HCT116 (cell line): ENCODE measurements at regions not wholly inside any gene's neighbourhood (a gene's known extent, or its start where the extent isn't known, plus 50 kb on each side); places are given as distances from the start of the nearest gene placed in this dataset.

Experiments
- ATAC-seq: fragments of 200-7000 bp; cut with Tn5 transposase; 2 replicates; pipeline ENCODE4 v1.9.1; 2020; ENCODE audit warnings: mild to moderate bottlenecking, moderate library complexity
- BruUV-seq: library from RNA; stranded (reverse); fragments of 400-500 nt; replicated peaks from 2 replicates; lab custom pipeline; 2021; lab: Mats Ljungman, UMichigan
- CTCF ChIA-PET: fragments of 300-600 bp; sonication (Branson Sonifier 250); formaldehyde crosslinking; loops from one replicate; lab custom pipeline; 2021; ENCODE audit warnings: antibody characterized with exemption; lab: Charles Lee
- POLR2A ChIA-PET: fragments of 300-600, 350-600 bp; sonication (Branson Sonifier 250); formaldehyde crosslinking; loops from one replicate; lab custom pipeline; 2021; ENCODE audit warnings: antibody characterized with exemption; lab: Charles Lee
- RAD21 ChIA-PET, 2 experiments: fragments of 300-600 bp; sonication (Branson Sonifier 250); formaldehyde crosslinking; loops; one replicate each; lab custom pipeline; 2023; ENCODE audit warnings: low total read pairs in 2 of 2; ENCODE audit not compliant: uncharacterized antibody in 2 of 2, unreplicated experiment in 2 of 2, low non-redundant PET in 1 of 2; lab: Charles Lee
- DNase-seq: peaks from one replicate; pipeline ENCODE4 v3.0.0-alpha.2; 2010; ENCODE audit warnings: low read depth, low spot score
- H2AFZ ChIP-seq: fragments of 200-600 bp; shearing (Covaris generic), sonication (generic); 2 replicates; pipeline ENCODE4 v1.6.1; 2017; ENCODE audit warnings: low read depth, mixed run types, mixed read lengths, antibody characterized with exemption, low read length; ENCODE audit not compliant: poor library complexity, severe bottlenecking
- H3K27ac ChIP-seq: 2 replicates; pipeline ENCODE4 v1.5.1; 2012; ENCODE audit warnings: low read depth, low read length
- H3K27me3 ChIP-seq: fragments of 200-600 bp; sonication (generic); 2 replicates; pipeline ENCODE4 v1.6.1; 2016; ENCODE audit warnings: mixed run types, low read length, mixed read lengths; ENCODE audit not compliant: insufficient read depth
- H3K36me3 ChIP-seq, 2 experiments: fragments of 200-500 bp in 1 of 2; fragments of 200-600 bp in 1 of 2; sonication (Bioruptor generic) in 1 of 2; sonication (generic) in 1 of 2; 2 replicates each; pipeline versions ENCODE4 v1.5.1 to v1.6.1; 2014 to 2016; ENCODE audit warnings: low read length in 2 of 2, inconsistent platforms in 1 of 2, mixed read lengths in 1 of 2, mixed run types in 1 of 2; ENCODE audit not compliant: insufficient read depth in 2 of 2, control insufficient read depth in 1 of 2
- H3K4me1 ChIP-seq, 2 experiments: fragments of 200-600 bp in 1 of 2; sonication (generic) in 1 of 2; 2 replicates each; pipeline versions ENCODE4 v1.5.1 to v1.6.1; 2012 to 2017; ENCODE audit warnings: low read length in 2 of 2, inconsistent platforms in 1 of 2, mild to moderate bottlenecking in 1 of 2, mixed read lengths in 1 of 2, mixed run types in 1 of 2, moderate library complexity in 1 of 2; ENCODE audit not compliant: insufficient read depth in 2 of 2, control insufficient read depth in 1 of 2
- H3K4me2 ChIP-seq: fragments of 200-600 bp; sonication (generic); 2 replicates; pipeline ENCODE4 v1.6.1; 2017; ENCODE audit warnings: mixed run types, low read length, mixed read lengths
- H3K4me3 ChIP-seq, 2 experiments: fragments of 200-600 bp in 1 of 2; sonication (generic) in 1 of 2; replicated peaks in 1 of 2; 2 replicates each; pipeline ENCODE4 v1.5.1; 2011 to 2016; ENCODE audit warnings: low read length in 2 of 2, control low read depth in 1 of 2, low read depth in 1 of 2, mild to moderate bottlenecking in 1 of 2, mixed read lengths in 1 of 2, mixed run types in 1 of 2
- H3K79me2 ChIP-seq: fragments of 200-600 bp; sonication (generic); 2 replicates; pipeline ENCODE4 v1.6.1; 2017; ENCODE audit warnings: mild to moderate bottlenecking, mixed run types, low read length, moderate library complexity, mixed read lengths; ENCODE audit not compliant: insufficient read depth
- H3K9ac ChIP-seq: fragments of 200-600 bp; sonication (generic); 2 replicates; pipeline ENCODE4 v1.6.1; 2016; ENCODE audit warnings: low read length, mixed read lengths
- H3K9me2 ChIP-seq: fragments of 200-600 bp; sonication (generic), shearing (Covaris generic); 2 replicates; pipeline ENCODE4 v1.6.1; 2017; ENCODE audit warnings: mixed run types, mild to moderate bottlenecking, moderate library complexity; ENCODE audit not compliant: insufficient read depth
- H3K9me3 ChIP-seq, 2 experiments: fragments of 200-500 bp in 1 of 2; fragments of 200-600 bp in 1 of 2; sonication (Bioruptor generic) in 1 of 2; sonication (generic) in 1 of 2; 2 replicates each; pipeline ENCODE4 v1.6.1; 2014 to 2017; ENCODE audit warnings: low read length in 2 of 2, mixed read lengths in 2 of 2, inconsistent platforms in 1 of 2, low read depth in 1 of 2, mild to moderate bottlenecking in 1 of 2, mixed run types in 1 of 2, moderate library complexity in 1 of 2; ENCODE audit not compliant: control insufficient read depth in 1 of 2, insufficient read depth in 1 of 2
- H4K20me1 ChIP-seq: fragments of 200-600 bp; sonication (generic), shearing (Covaris generic); 2 replicates; pipeline ENCODE4 v1.6.1; 2017; ENCODE audit warnings: mixed run types, mild to moderate bottlenecking, moderate library complexity; ENCODE audit not compliant: insufficient read depth
- ATF3 ChIP-seq: IDR thresholded peaks from 2 replicates; pipeline ENCODE4 v1.6.1; 2012
- CBX3 ChIP-seq: IDR thresholded peaks from 2 replicates; pipeline ENCODE4 v1.6.1; 2012; ENCODE audit warnings: low read depth
- EGR1 ChIP-seq: IDR thresholded peaks from 2 replicates; pipeline ENCODE4 v1.6.1; 2012; ENCODE audit warnings: low read depth
- ELF1 ChIP-seq: IDR thresholded peaks from 2 replicates; pipeline ENCODE4 v1.6.1; 2012; ENCODE audit warnings: low read depth, borderline replicate concordance
- EZH2phosphoT487 ChIP-seq: fragments of 200-600 bp; IDR thresholded peaks from 2 replicates; pipeline ENCODE4 v1.6.1; 2018; ENCODE audit warnings: antibody characterized with exemption, borderline replicate concordance
- JUND ChIP-seq: IDR thresholded peaks from 2 replicates; pipeline ENCODE4 v1.6.1; 2012
- MAX ChIP-seq: IDR thresholded peaks from 2 replicates; pipeline ENCODE4 v1.6.1; 2012
- POLR2A ChIP-seq: IDR thresholded peaks from 2 replicates; pipeline ENCODE4 v1.7.0; 2011; ENCODE audit warnings: borderline replicate concordance; ENCODE audit not compliant: insufficient read depth, insufficient read length; ENCODE audit errors: extremely low read depth
- REST ChIP-seq: IDR thresholded peaks from 2 replicates; pipeline ENCODE4 v1.6.1; 2012; ENCODE audit warnings: low read depth
- SIN3A ChIP-seq: IDR thresholded peaks from 2 replicates; pipeline ENCODE4 v1.6.1; 2012; ENCODE audit warnings: low read depth
- SP1 ChIP-seq: IDR thresholded peaks from 2 replicates; pipeline ENCODE4 v1.6.1; 2012; ENCODE audit warnings: low read depth
- SRF ChIP-seq: IDR thresholded peaks from 2 replicates; pipeline ENCODE4 v1.6.1; 2012; ENCODE audit warnings: low read depth
- TCF7L2 ChIP-seq: IDR thresholded peaks from 2 replicates; pipeline ENCODE4 v1.7.0; 2011; ENCODE audit warnings: borderline replicate concordance, inconsistent platforms; ENCODE audit not compliant: insufficient read depth, insufficient read length; ENCODE audit errors: extremely low read depth
- ZBTB33 ChIP-seq: IDR thresholded peaks from 2 replicates; pipeline ENCODE4 v1.6.1; 2011; ENCODE audit warnings: mild to moderate bottlenecking, low read length, moderate library complexity; ENCODE audit not compliant: insufficient replicate concordance; ENCODE audit errors: extremely low read depth
- intact Hi-C: fragments of 100-400 bp; cut with micrococcal nuclease; formaldehyde crosslinking; loops from 2 replicates; pipeline ENCODE4 v1.10.0; 2022

- DNase-seq, result no peak
- intact Hi-C loops, result no loop called here
- BruUV-seq, result no TSS peak
- ChIA-PET CTCF (no interaction called here), RAD21 (no interaction called here), POLR2A (no interaction called here)
- Histone ChIP-seq H3K9me3 (peaks cover 3 to 7% of the 10 kb centered on the region in 2 experiments; a peak in 3 of 4 replicates), H3K79me2 (no peaks in the 10 kb centered on the region), H3K4me2 (no peak overlapping the region), H3K4me1 (no peaks in the 10 kb centered on the region), H3K36me3 (no peaks in the 10 kb centered on the region), H3K27me3 (no peaks in the 10 kb centered on the region), H3K9ac (no peak overlapping the region), H2AFZ (no peak overlapping the region), H4K20me1 (no peaks in the 10 kb centered on the region), H3K9me2 (no peaks in the 10 kb centered on the region), H3K4me3 (no peak overlapping the region), H3K27ac (no peak overlapping the region)
- TF ChIP-seq CBX3 (no peak), POLR2A (no peak), ZBTB33 (no peak), EZH2phosphoT487 (no peak), ATF3 (no peak), TCF7L2 (no peak)
- ATAC-seq, result no peak
These were observed 351.8 kb upstream of the GNPDA2 start for GRCh38 chr4:45078201-45078600.

- no peaks in the 10 kb centered on the region for H3K4me1 ChIP-seq
- ChIA-PET CTCF (no interaction called here), POLR2A (no interaction called here), RAD21 (no interaction called here)
- peaks cover 6 to 10% of the 10 kb centered on the region in 2 experiments; a peak in 3 of 4 replicates for H3K9me3 ChIP-seq
- H3K4me3 ChIP-seq, result no peak overlapping the region
- no peaks in the 10 kb centered on the region for H4K20me1 ChIP-seq
- H3K36me3 ChIP-seq, result no peaks in the 10 kb centered on the region
- H2AFZ ChIP-seq, result no peak overlapping the region
- no peaks in the 10 kb centered on the region for H3K79me2 ChIP-seq
- H3K9me2 ChIP-seq, result no peaks in the 10 kb centered on the region
- no peak overlapping the region for H3K27ac ChIP-seq
- intact Hi-C loops, result no loop called here
- ATAC-seq (no peak), DNase-seq (no peak)
- no peaks in the 10 kb centered on the region for H3K27me3 ChIP-seq
- H3K9ac ChIP-seq, result no peak overlapping the region
- BruUV-seq, result no TSS peak
- H3K4me2 ChIP-seq, result no peak overlapping the region
- no peak for TF ChIP-seq SP1
- no peak for TF ChIP-seq SIN3A
- no peak for TF ChIP-seq EGR1
- TF ChIP-seq TCF7L2, result no peak
- no peak for TF ChIP-seq POLR2A
- TF ChIP-seq JUND, result no peak
- no peak for TF ChIP-seq SRF
- TF ChIP-seq REST, result no peak
- no peak for TF ChIP-seq ELF1
- no peak for TF ChIP-seq MAX
These were observed 346.6 kb upstream of the GNPDA2 start for GRCh38 chr4:45072981-45073380.
